ENCODE measurements at regions not wholly inside any gene's neighbourhood (a gene's known extent, or its start where the extent isn't known, plus 50 kb on each side); places are given as distances from the start of the nearest gene placed in this dataset.

GRCh38 chr2:128726911-128727310, 408.2 kb upstream of the HS6ST1 start:
- H2AFZ ChIP-seq, result no peak overlapping the region
- H3K9me3 ChIP-seq (ENCODE audit: low read depth), result no peaks in the 10 kb centered on the region
- DNase-seq (ENCODE audit: low spot score), result no peak
- no peak overlapping the region for H3K27ac ChIP-seq
- no peaks in the 10 kb centered on the region for H4K20me1 ChIP-seq (ENCODE audit: insufficient read depth, poor library complexity, severe bottlenecking)
- TF ChIP-seq CTCF (IDR thresholded peaks at IDR 0.05; ENCODE audit: poor library complexity) (no peak), EZH2phosphoT487 (IDR thresholded peaks at IDR 0.05; ENCODE audit: low read depth, severe bottlenecking, unreplicated experiment) (no peak), EZH2 (IDR thresholded peaks at IDR 0.05; ENCODE audit: borderline replicate concordance) (no peak)
- no peak overlapping the region for H3K4me3 ChIP-seq
- no peaks in the 10 kb centered on the region for H3K4me1 ChIP-seq (ENCODE audit: insufficient read depth)
- 90% methylated on average over 4 of the region's 4 CpGs for WGBS (ENCODE audit: low lambda C conversion rate, missing lambda C conversion rate)
- no peaks in the 10 kb centered on the region for H3K79me2 ChIP-seq
- H3K9me2 ChIP-seq (replicated peaks; ENCODE audit: insufficient read depth), result no peaks in the 10 kb centered on the region
- no peaks in the 10 kb centered on the region for H3K36me3 ChIP-seq (replicated peaks; ENCODE audit: insufficient read depth, low read depth)
- no peak overlapping the region for H3K4me2 ChIP-seq
- no peaks in the 10 kb centered on the region for H3K27me3 ChIP-seq

GRCh38 chr2:128727404-128727803, 408.7 kb upstream of the HS6ST1 start:
- no peak for TF ChIP-seq CTCF (IDR thresholded peaks at IDR 0.05; ENCODE audit: poor library complexity)
- no peak for TF ChIP-seq EZH2 (IDR thresholded peaks at IDR 0.05; ENCODE audit: borderline replicate concordance)
- TF ChIP-seq EZH2phosphoT487 (IDR thresholded peaks at IDR 0.05; ENCODE audit: low read depth, severe bottlenecking, unreplicated experiment), result no peak
- no peaks in the 10 kb centered on the region for H3K27me3 ChIP-seq
- no peaks in the 10 kb centered on the region for H3K4me1 ChIP-seq (ENCODE audit: insufficient read depth)
- H3K4me2 ChIP-seq, result no peak overlapping the region
- no peaks in the 10 kb centered on the region for H3K79me2 ChIP-seq
- H3K4me3 ChIP-seq, result no peak overlapping the region
- H2AFZ ChIP-seq, result no peak overlapping the region
- H3K9me2 ChIP-seq (replicated peaks; ENCODE audit: insufficient read depth), result no peaks in the 10 kb centered on the region
- DNase-seq (ENCODE audit: low spot score), result no peak
- H3K27ac ChIP-seq, result no peak overlapping the region
- H3K36me3 ChIP-seq (replicated peaks; ENCODE audit: insufficient read depth, low read depth), result no peaks in the 10 kb centered on the region
- H4K20me1 ChIP-seq (ENCODE audit: insufficient read depth, poor library complexity, severe bottlenecking), result no peaks in the 10 kb centered on the region
- H3K9me3 ChIP-seq (ENCODE audit: low read depth), result no peaks in the 10 kb centered on the region
- WGBS (ENCODE audit: low lambda C conversion rate, missing lambda C conversion rate), result 83% methylated on average over 2 of the region's 2 CpGs

DNA sequence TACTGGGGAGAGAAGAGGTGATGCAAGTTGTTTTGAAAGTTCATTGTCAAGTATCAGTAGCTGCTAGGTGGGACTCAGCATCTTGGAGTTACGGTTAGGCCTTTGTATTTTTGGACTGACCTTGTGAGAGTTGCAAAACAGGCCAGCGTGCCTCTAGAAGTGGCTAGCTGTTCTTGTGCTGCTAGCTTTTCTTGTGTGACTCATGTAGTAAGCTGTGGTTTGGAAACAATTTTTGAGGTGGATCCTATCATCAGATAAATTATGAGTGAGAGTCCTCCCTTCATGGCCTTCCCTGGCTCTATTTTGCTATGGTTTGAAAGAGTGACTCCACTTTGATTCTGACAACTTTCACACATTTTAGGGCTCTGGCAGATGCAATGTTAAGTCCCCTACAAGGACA, 409.2 kb upstream of the HS6ST1 start:
- H3K79me2 ChIP-seq, result no peaks in the 10 kb centered on the region
- H3K27me3 ChIP-seq, result no peaks in the 10 kb centered on the region
- no peaks in the 10 kb centered on the region for H3K9me2 ChIP-seq (replicated peaks; ENCODE audit: insufficient read depth)
- no peaks in the 10 kb centered on the region for H4K20me1 ChIP-seq (ENCODE audit: insufficient read depth, poor library complexity, severe bottlenecking)
- H3K9me3 ChIP-seq (ENCODE audit: low read depth), result no peaks in the 10 kb centered on the region
- no peaks in the 10 kb centered on the region for H3K36me3 ChIP-seq (replicated peaks; ENCODE audit: insufficient read depth, low read depth)
- no peak overlapping the region for H3K4me2 ChIP-seq
- WGBS (ENCODE audit: low lambda C conversion rate, missing lambda C conversion rate), result 83% methylated on average over 2 of the region's 2 CpGs
- H3K4me3 ChIP-seq, result no peak overlapping the region
- H3K4me1 ChIP-seq (ENCODE audit: insufficient read depth), result no peaks in the 10 kb centered on the region
- H2AFZ ChIP-seq, result no peak overlapping the region
- no peak for TF ChIP-seq EZH2 (IDR thresholded peaks at IDR 0.05; ENCODE audit: borderline replicate concordance)
- TF ChIP-seq EZH2phosphoT487 (IDR thresholded peaks at IDR 0.05; ENCODE audit: low read depth, severe bottlenecking, unreplicated experiment), result no peak
- no peak for TF ChIP-seq CTCF (IDR thresholded peaks at IDR 0.05; ENCODE audit: poor library complexity)
- no peak overlapping the region for H3K27ac ChIP-seq
- no peak for DNase-seq (ENCODE audit: low spot score)

GRCh38 chr2:128729051-128729450, 410.4 kb upstream of the HS6ST1 start:
- no peaks in the 10 kb centered on the region for H4K20me1 ChIP-seq (ENCODE audit: insufficient read depth, poor library complexity, severe bottlenecking)
- TF ChIP-seq CTCF (IDR thresholded peaks at IDR 0.05; ENCODE audit: poor library complexity) (no peak), EZH2phosphoT487 (IDR thresholded peaks at IDR 0.05; ENCODE audit: low read depth, severe bottlenecking, unreplicated experiment) (no peak), EZH2 (IDR thresholded peaks at IDR 0.05; ENCODE audit: borderline replicate concordance) (no peak)
- no peaks in the 10 kb centered on the region for H3K9me3 ChIP-seq (ENCODE audit: low read depth)
- H3K27ac ChIP-seq, result no peak overlapping the region
- peaks cover 4% of the 10 kb centered on the region for H3K4me1 ChIP-seq (ENCODE audit: insufficient read depth)
- DNase-seq (ENCODE audit: low spot score), result no peak
- H2AFZ ChIP-seq, result no peak overlapping the region
- H3K27me3 ChIP-seq, result no peaks in the 10 kb centered on the region
- no peaks in the 10 kb centered on the region for H3K79me2 ChIP-seq
- no peak overlapping the region for H3K4me3 ChIP-seq
- H3K9me2 ChIP-seq (replicated peaks; ENCODE audit: insufficient read depth), result no peaks in the 10 kb centered on the region
- WGBS (ENCODE audit: low lambda C conversion rate, missing lambda C conversion rate), result 97% methylated on average over 2 of the region's 2 CpGs
- no peaks in the 10 kb centered on the region for H3K36me3 ChIP-seq (replicated peaks; ENCODE audit: insufficient read depth, low read depth)
- H3K4me2 ChIP-seq, result no peak overlapping the region
